Gastrocnemius medialis (tissue), 4 donors: ENCODE measurements at regions not wholly inside any gene's neighbourhood (a gene's known extent, or its start where the extent isn't known, plus 50 kb on each side); places are given as distances from the start of the nearest gene placed in this dataset.

Experiments
- POLR2A ChIP-seq, 2 donors: fragments of 450-650 bp; IDR thresholded peaks; one replicate each; pipeline ENCODE4 v1.6.1; 2017; ENCODE audit warnings: antibody characterized with exemption in 2 of 2, mild to moderate bottlenecking in 2 of 2, moderate library complexity in 2 of 2
- TF ChIP-seq, protein P1 (sequence below), 5 experiments: fragments of 450-650 bp in 3 of 5; fragments of 200-600 bp in 2 of 5; sonication (generic) in 2 of 5; IDR thresholded peaks in 4 of 5; conservative IDR thresholded peaks in 1 of 5; 1 replicate in 4 of 5; 2 replicates in 1 of 5; pipeline ENCODE4 v1.5.1; 2016 to 2019; ENCODE audit warnings: antibody characterized with exemption in 5 of 5, mild to moderate bottlenecking in 3 of 5, moderate library complexity in 3 of 5

DNA sequence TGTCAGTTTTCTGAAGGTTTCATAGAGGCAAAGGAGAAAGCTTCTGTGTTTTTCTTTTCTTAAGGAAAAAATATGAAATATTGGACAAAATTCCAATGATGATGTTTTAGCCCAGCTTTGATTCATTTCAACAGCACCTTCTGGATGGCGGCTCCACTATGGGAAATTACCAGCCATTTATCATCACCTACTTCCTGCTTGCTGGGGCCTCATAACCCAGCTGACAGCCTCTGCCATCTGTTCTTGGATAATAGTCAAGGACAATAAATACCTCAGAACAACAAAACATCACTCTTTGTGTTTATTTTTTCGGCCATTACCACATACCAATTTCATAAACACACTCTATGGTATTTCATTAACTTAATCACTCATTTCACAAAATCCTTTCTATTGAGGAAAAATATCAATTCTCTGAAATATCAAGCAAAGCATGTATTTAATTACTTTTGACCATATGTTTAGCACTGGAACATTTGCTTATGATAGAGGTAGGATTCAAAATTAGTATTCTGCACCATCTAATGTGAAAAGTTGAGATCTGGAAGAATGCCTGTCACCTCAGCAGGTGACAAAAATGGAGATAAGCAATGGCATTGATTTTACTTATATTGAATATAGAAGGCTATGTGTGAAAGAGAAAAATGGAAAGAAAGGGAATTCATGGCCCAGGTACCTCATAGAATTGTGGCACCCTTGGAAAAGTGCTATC, 629.7 kb downstream of the LIG4 start:
- TF ChIP-seq, protein P1, sequence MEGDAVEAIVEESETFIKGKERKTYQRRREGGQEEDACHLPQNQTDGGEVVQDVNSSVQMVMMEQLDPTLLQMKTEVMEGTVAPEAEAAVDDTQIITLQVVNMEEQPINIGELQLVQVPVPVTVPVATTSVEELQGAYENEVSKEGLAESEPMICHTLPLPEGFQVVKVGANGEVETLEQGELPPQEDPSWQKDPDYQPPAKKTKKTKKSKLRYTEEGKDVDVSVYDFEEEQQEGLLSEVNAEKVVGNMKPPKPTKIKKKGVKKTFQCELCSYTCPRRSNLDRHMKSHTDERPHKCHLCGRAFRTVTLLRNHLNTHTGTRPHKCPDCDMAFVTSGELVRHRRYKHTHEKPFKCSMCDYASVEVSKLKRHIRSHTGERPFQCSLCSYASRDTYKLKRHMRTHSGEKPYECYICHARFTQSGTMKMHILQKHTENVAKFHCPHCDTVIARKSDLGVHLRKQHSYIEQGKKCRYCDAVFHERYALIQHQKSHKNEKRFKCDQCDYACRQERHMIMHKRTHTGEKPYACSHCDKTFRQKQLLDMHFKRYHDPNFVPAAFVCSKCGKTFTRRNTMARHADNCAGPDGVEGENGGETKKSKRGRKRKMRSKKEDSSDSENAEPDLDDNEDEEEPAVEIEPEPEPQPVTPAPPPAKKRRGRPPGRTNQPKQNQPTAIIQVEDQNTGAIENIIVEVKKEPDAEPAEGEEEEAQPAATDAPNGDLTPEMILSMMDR (IDR thresholded peaks at IDR 0.05 in 4 of 5, conservative IDR thresholded peaks at IDR 0.05 in 1 of 5): no peak
- no peak for TF ChIP-seq POLR2A (IDR thresholded peaks at IDR 0.05)
